ENCODE measurements at regions not wholly inside any gene's neighbourhood (a gene's known extent, or its start where the extent isn't known, plus 50 kb on each side); places are given as distances from the start of the nearest gene placed in this dataset.

DNA sequence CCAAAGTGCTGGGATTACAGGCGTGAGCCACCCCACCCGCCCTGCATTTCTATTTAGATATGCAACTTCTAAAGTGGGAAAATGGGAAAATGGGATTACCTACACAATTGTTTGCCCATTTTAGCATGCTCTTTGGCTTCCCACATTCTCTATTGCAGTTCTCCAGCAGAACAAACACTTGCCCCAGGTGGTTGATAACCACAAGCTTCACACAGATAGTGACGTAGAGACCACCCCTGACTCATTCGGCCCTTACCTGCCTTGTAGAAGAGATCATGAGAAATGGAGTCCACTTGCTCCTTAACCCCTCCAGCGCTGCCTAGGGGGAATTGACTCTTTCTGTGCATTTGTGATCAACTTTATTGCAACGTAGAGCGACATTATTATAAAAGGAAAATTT lies 83.2 kb upstream of the RAP2B start:
- no peak for DNase-seq

DNA sequence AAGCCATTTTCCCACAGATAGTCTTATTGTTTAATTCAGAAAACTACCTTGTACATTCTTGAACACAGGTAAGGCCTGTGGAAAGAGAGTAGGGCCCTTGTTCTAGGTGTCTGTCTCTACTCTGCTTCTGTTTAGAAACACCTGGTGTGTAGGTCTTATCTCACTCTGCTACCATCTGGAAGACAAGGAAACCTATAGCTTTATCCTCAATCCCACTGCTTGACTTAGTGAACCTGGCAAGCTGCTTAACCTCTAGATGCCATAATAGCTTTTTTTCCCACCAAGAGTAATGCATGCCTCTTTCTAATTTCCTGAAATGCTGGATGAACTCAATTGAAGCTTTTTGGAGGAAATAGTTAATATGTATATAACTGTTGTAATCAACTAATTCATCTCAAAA lies 82.6 kb upstream of the RAP2B start:
- no peak for DNase-seq

DNA sequence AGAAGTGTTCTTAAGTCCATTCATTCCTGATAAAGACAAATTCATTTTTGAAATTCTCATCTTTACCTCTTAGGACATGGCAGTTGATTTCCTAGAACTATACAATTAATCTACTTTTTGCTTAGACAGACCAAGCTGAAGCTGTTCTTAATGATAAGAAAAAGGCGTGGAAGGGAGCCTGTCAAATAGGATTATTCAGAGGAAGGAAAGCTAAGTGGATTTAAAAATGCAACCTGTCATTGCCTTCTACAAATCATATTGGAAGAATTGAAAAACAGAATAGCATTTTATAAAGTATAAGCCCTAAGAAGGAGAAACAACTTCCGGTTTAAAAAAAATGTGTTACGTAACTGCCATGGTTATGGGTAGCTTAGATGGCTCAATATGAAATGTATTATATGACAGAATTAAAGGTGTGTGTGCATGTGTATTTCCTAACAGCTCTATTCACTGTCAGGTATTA lies 81.2 kb upstream of the RAP2B start:
- no peak for DNase-seq

DNA sequence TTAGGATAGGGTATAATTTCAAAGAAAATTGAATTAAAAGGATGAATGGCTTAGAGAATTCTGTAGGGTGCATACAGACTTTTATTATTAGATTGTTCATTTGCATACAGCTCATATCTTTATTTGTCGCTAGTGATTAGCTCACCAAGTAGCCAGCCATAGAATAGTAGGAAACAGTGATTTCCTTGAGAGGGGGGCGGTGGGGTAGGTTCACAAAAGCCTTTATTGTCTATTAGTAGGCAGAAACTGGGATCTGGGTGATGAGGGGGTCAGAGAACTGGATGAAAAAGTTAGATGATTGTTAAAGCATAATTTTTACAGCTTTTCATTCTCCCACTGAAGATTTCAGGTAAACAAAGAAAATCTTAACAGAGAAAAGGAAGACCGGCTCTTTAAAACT lies 77.6 kb upstream of the RAP2B start:
- DNase-seq = no peak

DNA sequence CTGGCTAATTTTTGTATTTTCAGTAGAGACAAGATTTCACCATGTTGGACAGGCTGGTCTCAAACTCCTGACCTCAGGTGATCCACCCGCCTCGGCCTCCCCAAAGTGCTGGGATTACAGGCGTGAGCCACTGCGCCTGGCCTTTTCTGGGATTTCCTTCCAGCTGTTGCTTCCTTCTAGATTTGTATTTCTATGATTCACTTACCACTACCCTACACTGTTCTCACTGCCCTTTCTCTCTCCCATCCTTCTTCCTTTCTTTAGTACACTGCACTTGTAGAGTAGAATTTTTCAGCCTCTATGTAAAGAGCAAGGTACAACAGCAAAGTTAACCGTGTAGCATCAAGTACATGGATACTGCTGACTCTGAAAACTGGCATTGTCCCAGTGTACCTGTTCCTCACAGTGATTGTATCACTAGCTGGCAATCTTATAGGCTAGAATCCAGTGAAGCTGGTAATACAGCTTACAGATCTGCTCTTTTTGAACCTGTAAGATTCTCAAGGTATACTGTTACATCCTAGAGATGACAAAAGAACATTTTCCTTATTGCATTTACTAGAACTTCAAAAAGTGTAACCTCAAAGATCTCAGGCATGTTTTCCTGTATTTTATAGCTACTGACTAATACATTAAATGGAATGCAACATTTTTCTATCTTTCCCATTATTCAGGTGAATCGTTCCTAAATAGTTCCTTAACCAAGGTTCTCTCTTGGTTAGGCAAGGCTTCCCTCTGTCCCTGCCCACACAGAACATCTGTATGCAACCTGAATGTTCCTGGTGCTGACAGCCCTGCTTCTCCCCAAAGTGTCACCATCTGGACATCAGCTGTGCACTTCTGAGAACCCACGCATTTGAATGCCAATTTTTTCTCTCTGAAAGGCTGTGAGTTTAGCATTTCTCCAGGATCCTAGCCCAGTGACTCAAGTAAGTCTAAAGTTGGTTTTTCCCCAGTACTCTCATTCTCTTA lies 74.1 kb upstream of the RAP2B start:
- no peak for DNase-seq

DNA sequence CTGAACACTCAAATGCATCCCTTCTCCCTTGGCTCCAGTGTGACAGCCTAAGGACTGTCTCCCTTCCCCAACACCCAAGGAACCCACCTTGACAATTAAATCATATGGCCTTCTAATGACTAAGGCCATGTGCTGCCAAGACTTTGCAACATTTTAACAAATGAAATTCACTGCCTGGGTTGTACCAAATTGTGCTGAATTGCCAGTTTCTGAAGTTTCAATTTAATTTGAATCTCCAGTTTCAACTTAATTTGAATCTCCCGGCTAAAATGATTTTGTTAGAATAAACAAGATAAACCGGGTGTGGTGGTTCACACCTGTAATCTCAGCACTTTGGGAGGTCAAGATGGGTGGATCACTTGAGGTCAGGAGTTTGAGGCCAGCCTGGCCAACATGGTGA lies 72.4 kb upstream of the RAP2B start:
- no peak for DNase-seq

DNA sequence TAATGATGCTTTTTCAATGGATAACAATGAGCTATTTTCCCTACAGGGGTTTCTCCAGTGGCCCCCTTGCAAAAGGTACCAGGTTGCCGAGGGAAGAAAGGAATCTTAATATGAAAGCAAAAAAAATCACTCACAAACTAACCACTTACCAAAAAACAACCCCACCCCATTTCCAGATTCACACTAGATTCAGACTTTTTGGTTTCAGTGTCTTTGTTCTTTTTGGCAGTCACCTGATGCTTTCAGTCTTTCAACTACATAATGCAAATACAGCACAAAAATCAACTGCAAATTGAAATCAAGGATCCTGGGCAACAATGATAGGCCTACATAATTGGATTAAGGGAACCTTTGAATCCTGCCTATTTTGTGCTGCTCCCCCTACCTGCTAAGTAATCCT lies 71.1 kb upstream of the RAP2B start:
- peak; percentile 89 for DNase-seq

DNA sequence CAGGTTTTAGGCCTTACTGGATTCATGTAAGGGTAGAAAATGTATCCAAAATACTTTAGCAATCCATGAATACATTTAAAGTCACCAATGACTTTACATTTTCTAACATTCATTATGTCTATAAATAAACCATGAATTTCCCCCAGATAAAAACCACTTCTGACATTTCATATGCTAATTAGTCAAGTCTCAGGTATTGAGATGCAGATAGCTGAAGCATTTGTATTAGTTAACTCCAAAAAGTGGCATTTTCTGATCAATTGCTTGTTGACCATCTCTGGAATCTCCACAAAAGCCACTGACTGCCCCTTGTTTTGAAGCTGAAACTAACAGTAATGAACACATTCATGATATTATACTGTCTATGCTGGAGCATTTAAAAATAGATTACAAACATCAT lies 68.4 kb upstream of the RAP2B start:
- no peak for DNase-seq

DNA sequence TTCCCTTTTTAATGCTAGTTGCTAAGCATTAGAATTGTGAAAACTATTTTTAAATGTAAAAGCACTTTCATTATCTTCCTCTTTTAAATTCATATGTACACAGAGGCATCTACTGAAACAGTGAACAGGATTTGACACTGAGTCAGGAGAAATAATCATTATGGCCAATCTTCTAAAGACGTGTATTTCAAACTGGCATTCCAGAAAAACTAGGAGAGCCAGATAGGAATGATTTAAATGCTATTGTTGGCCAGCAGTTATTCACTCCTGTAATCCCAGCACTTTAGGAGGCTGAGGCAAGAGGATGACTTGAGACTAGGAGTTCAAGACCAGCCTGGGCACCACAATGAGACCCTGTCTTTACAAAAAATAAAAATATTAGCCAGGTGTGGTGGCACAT lies 67.6 kb upstream of the RAP2B start:
- DNase-seq = no peak

DNA sequence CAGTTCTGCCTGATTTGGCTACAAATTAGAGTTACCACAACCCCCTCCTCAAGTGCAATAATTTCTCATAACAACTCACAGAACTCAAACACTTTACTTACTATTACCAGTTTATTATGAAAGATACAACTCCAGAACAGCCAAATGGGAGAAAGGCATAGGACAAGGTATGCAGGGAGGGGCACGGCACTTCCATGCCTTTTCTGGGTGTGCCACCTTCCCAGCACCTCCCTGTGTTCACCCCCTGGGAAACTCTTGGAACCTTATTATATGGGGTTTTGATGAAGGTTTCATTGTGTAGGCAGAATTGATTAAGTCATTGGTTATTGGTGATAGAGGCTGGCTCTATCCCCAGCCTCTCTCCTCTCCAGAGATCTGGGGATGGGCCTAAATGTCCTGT lies 66.6 kb upstream of the RAP2B start:
- DNase-seq = no peak

DNA sequence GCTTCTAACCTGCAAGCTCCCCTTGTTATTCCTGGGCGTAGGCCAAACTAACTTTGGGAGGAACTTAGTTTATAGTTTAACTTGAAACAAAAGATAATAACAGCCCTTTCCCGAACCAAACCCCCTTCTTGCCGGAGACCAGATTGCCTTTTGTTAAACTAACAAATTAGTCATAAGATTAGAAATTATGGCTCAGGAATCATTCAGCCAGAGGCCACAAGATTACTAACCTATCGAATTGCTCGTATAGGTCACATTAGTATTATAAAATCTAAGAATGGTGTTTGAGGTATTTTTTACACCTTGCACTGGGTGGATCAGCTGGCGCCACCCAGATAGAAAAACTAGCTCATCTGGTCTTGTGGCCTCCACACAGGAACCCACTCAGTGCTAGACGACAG lies 65.3 kb upstream of the RAP2B start:
- DNase-seq = no peak

DNA sequence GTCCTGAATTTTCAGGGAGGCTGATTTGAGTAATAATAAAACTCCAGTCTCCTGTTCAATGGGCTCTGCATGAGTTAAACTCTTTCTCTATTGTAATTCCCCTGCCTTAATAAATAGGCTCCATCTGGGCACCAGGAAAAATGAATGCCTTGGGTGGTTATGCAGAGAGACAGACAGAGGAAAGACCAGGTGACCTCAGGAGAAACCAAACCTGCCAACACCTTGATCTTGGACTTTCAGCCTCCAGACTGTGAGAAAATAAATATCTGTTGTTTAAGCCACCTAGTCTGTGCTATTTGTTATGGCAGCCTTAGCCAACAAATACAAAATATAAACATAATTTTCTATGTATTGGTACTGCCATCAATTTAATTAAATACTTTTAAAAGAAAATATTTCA lies 64.8 kb upstream of the RAP2B start:
- no peak for DNase-seq

DNA sequence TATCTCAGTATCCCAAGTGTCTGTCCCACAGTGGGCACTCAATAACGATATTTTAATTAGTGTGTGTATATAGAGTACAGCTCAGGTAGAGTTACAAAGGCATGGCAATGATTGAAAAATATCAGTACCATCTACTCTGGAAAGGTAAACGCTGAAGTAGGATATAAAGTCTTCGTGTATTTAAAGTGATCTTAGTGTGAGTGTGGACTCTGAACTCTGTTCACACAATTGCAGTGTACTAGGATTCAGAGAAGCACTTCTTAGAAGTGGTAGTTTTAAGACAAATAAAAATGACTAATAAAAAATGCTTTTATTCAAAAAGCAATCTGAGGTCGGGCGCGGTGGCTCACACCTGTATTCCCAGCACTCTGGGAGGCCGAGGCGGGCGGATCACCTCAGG lies 62.9 kb upstream of the RAP2B start:
- no peak for DNase-seq

DNA sequence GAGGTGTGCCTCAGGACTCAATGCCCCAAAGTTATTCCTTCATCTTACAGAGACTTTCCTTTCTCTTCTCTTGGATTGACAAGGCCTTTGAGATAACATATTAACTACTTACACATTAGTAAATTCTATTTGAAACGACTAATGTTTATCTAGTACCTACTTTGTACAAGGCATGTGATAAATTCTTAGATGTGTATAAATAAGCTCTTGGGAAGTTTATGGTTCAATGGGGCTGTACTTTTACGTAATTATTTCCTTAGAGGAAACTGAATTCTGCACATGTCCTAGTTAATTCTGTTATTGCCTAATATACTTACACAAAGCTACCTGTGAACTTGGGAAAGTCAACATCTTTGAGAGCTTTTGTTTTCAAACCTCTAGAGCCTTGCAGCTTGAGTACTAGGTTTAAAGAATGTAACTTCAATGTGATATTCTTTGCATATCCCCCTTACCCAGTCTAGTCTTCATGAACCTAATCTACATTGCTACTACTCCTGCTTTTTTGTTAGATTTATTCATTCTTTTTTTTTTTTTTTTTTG lies 58.5 kb upstream of the RAP2B start:
- no peak for DNase-seq

DNA sequence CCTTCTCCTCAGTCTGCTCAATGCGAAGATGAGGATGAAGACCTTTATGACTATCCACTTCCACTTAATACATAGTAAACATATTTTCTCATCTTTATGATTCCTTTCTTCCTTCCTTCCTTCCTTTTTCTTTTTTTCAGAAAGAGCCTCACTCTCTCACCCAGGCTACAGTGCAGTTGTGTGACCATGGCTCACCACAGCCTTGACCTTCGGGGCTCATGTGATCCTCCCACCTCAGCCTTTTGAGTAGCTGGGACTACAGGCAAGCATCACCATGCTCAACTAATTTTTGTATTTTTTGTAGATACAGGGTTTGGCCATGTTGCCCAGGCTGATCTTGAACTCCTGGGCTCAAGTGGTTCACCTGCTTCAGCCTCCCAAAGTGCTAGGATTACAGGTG lies 52.0 kb upstream of the RAP2B start:
- no peak for DNase-seq

DNA sequence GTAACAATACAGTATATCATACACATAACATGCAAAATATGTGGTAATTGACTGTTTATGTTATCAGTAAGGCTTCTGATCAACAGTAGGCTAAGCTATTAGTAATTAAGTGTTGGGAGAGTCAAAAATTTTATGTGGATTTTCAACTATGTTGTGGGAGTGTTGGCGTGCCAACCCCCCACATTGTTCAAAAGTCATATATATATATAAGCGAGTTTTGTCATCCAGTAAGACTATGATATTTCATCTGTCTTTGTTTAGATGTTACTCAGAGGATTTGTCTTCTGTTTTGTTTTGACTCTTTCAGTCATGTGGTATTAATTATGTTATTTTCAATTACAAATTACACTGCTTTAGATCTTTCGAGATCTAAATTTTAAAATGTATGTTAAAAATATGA lies 51.0 kb upstream of the RAP2B start:
- no peak for DNase-seq

Measured in NCI-H1105 treated with DMSO at 0.1 percent for 48 hours (cell line).